Prostate gland (tissue), 2 donors: ENCODE measurements at regions not wholly inside any gene's neighbourhood (a gene's known extent, or its start where the extent isn't known, plus 50 kb on each side); places are given as distances from the start of the nearest gene placed in this dataset.

Experiments
- POLR2A ChIP-seq: fragments of 450-650 bp; IDR thresholded peaks from one replicate; pipeline ENCODE4 v1.6.1; 2016; ENCODE audit warnings: antibody characterized with exemption, mild to moderate bottlenecking
- TF ChIP-seq, protein P1 (sequence below), 4 experiments: fragments of 200-600 bp in 2 of 4; fragments of 450-650 bp in 2 of 4; sonication (generic) in 2 of 4; IDR thresholded peaks; 1 replicate in 3 of 4; 2 replicates in 1 of 4; pipeline ENCODE4 v1.5.1; 2016 to 2019; ENCODE audit warnings: antibody characterized with exemption in 4 of 4, mild to moderate bottlenecking in 2 of 4, moderate library complexity in 2 of 4

DNA sequence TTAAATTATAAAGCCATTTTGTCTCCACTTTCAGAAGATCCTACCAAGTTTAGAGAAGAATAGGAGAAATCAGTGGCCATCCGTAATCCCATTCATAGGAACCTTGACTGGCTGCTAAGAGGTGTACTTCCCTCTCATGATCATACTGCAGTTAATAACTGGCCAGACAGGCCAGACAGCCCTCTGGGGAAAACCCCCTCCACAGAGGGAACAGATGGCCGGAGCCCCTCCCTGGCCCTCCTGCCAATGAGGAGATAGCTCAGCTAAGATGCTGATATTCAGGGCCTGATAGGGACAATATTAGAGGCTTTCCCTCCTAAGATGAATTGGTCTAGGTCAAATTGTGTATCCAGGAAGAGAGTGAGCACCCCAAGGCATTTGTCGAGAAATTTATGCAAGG lies 200.0 kb upstream of the MAOA start:
- no peak for TF ChIP-seq POLR2A
- TF ChIP-seq, protein P1, sequence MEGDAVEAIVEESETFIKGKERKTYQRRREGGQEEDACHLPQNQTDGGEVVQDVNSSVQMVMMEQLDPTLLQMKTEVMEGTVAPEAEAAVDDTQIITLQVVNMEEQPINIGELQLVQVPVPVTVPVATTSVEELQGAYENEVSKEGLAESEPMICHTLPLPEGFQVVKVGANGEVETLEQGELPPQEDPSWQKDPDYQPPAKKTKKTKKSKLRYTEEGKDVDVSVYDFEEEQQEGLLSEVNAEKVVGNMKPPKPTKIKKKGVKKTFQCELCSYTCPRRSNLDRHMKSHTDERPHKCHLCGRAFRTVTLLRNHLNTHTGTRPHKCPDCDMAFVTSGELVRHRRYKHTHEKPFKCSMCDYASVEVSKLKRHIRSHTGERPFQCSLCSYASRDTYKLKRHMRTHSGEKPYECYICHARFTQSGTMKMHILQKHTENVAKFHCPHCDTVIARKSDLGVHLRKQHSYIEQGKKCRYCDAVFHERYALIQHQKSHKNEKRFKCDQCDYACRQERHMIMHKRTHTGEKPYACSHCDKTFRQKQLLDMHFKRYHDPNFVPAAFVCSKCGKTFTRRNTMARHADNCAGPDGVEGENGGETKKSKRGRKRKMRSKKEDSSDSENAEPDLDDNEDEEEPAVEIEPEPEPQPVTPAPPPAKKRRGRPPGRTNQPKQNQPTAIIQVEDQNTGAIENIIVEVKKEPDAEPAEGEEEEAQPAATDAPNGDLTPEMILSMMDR (IDR thresholded peaks at IDR 0.05): no peak
